Caco-2 (cell line): ENCODE measurements at regions not wholly inside any gene's neighbourhood (a gene's known extent, or its start where the extent isn't known, plus 50 kb on each side); places are given as distances from the start of the nearest gene placed in this dataset.

Experiments used
- BruUV-seq: library from RNA; stranded (reverse); fragments of 400-500 nt; replicated peaks from 2 replicates; lab custom pipeline; 2021; lab: Mats Ljungman, UMichigan
- CTCF ChIA-PET: fragments of 300-600 bp; sonication (Branson Sonifier 250); formaldehyde crosslinking; loops from one replicate; lab custom pipeline; 2022; ENCODE audit warnings: antibody characterized with exemption; lab: Charles Lee
- POLR2A ChIA-PET: fragments of 300-600 bp; sonication (Branson Sonifier 250); formaldehyde crosslinking; loops from one replicate; lab custom pipeline; 2022; ENCODE audit warnings: antibody characterized with exemption; lab: Charles Lee
- DNase-seq, 2 experiments: peaks; one replicate each; pipeline versions ENCODE4 v3.0.0 to v3.0.0-alpha.2; 2020 to 2022
- H3K27me3 ChIP-seq: replicated peaks from 2 replicates; pipeline ENCODE4 v1.6.0; 2011; ENCODE audit warnings: low read length; ENCODE audit not compliant: control insufficient read depth, insufficient read depth
- H3K36me3 ChIP-seq: 2 replicates; pipeline ENCODE4 v1.5.1; 2011; ENCODE audit warnings: low read length; ENCODE audit not compliant: control insufficient read depth, insufficient read depth
- H3K4me1 ChIP-seq: fragments of 250-450 bp; sonication (Bioruptor Pico); 2 replicates; pipeline ENCODE4 v1.5.1; 2020; ENCODE audit warnings: mild to moderate bottlenecking
- H3K4me3 ChIP-seq: 2 replicates; pipeline ENCODE4 v1.5.1; 2011; ENCODE audit warnings: low read depth, mild to moderate bottlenecking, control low read depth, low read length
- H3K9me3 ChIP-seq: fragments of 250-450 bp; sonication (Bioruptor Pico); 2 replicates; pipeline ENCODE4 v1.5.1; 2020; ENCODE audit warnings: mild to moderate bottlenecking, moderate library complexity
- H3K27ac Mint-ChIP-seq: one replicate; pipeline ENCODE4 v1.8.0; 2022; ENCODE audit warnings: mixed read lengths; ENCODE audit not compliant: unreplicated experiment
- H3K27me3 Mint-ChIP-seq: one replicate; pipeline ENCODE4 v1.8.0; 2022; ENCODE audit warnings: mixed read lengths; ENCODE audit not compliant: insufficient read depth, unreplicated experiment
- H3K36me3 Mint-ChIP-seq: one replicate; pipeline ENCODE4 v1.8.0; 2022; ENCODE audit warnings: mild to moderate bottlenecking, mixed read lengths; ENCODE audit not compliant: insufficient read depth, unreplicated experiment
- H3K4me1 Mint-ChIP-seq: one replicate; pipeline ENCODE4 v1.8.0; 2022; ENCODE audit warnings: low read depth, mixed read lengths; ENCODE audit not compliant: unreplicated experiment
- H3K4me3 Mint-ChIP-seq: one replicate; pipeline ENCODE4 v1.8.0; 2022; ENCODE audit warnings: mild to moderate bottlenecking, moderate library complexity, mixed read lengths; ENCODE audit not compliant: unreplicated experiment
- H3K9me3 Mint-ChIP-seq: one replicate; pipeline ENCODE4 v1.8.0; 2022; ENCODE audit warnings: mixed read lengths; ENCODE audit not compliant: unreplicated experiment
- CTCF ChIP-seq, 2 experiments: fragments of 200-600 bp in 1 of 2; IDR thresholded peaks; 1 replicate in 1 of 2; 2 replicates in 1 of 2; pipeline versions ENCODE4 v1.5.1 to v1.8.0; 2011 to 2022; ENCODE audit warnings: antibody characterized with exemption in 1 of 2, control low read depth in 1 of 2, inconsistent platforms in 1 of 2, low read depth in 1 of 2, low read length in 1 of 2, mild to moderate bottlenecking in 1 of 2, moderate library complexity in 1 of 2; ENCODE audit not compliant: insufficient read depth in 1 of 2, severe bottlenecking in 1 of 2, unreplicated experiment in 1 of 2
- intact Hi-C: fragments of 100-400 bp; cut with micrococcal nuclease; formaldehyde crosslinking; loops from one replicate; pipeline ENCODE4 v1.10.0; 2022; ENCODE audit not compliant: unreplicated experiment

DNA sequence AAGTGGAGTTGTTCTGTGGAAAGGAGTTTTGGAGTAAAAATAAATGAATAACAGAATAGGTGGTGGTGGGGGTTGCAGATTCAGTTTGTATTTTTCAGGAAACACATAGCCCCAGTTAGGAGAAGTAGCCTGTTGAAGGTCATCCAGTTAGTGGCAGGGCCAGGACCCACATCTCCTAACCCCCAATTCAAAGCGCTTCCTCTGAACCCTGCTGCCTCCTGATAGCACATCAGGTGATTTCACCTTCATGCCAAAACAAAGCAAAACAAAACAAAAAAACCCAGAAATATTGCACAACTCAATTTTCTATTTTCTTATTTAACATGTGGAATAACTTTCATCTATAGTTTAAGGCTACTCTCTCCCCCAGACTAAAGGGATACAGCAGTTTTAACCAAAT lies 112.3 kb upstream of the UGP2 start:
- Histone ChIP-seq H3K36me3 (no peaks in the 10 kb centered on the region), H3K4me3 (no peak overlapping the region), H3K27me3 (no peaks in the 10 kb centered on the region), H3K4me1 (peaks cover 18% of the 10 kb centered on the region), H3K9me3 (no peaks in the 10 kb centered on the region)
- no peaks in the 10 kb centered on the region for H3K27me3 Mint-ChIP-seq
- POLR2A ChIA-PET = no interaction called here
- H3K4me3 Mint-ChIP-seq = no peak overlapping the region
- no peak for DNase-seq
- CTCF ChIA-PET = interaction anchor here (0.6 kb wide), 1 partner anchor 723 kb away, joined by 4 read pairs; no protein-coding TSS in a partner anchor
- intact Hi-C loops = no loop called here
- H3K36me3 Mint-ChIP-seq = peaks cover 8% of the 10 kb centered on the region
- no peak overlapping the region for H3K27ac Mint-ChIP-seq
- peaks cover 11% of the 10 kb centered on the region for H3K9me3 Mint-ChIP-seq
- no peak for TF ChIP-seq CTCF (IDR thresholded peaks at IDR 0.05; ENCODE audit: insufficient read depth in 1 of 2, low read depth in 1 of 2, low read length in 1 of 2, severe bottlenecking in 1 of 2, unreplicated experiment in 1 of 2)
- BruUV-seq = no TSS peak
- peaks cover 24% of the 10 kb centered on the region for H3K4me1 Mint-ChIP-seq

- Mint-ChIP-seq H3K27me3 (no peaks in the 10 kb centered on the region), H3K36me3 (peaks cover 12% of the 10 kb centered on the region), H3K4me3 (no peak overlapping the region), H3K27ac (no peak overlapping the region), H3K9me3 (peaks cover 11% of the 10 kb centered on the region), H3K4me1 (peaks cover 29% of the 10 kb centered on the region)
- no peak for TF ChIP-seq CTCF (IDR thresholded peaks at IDR 0.05; ENCODE audit: insufficient read depth in 1 of 2, low read depth in 1 of 2, low read length in 1 of 2, severe bottlenecking in 1 of 2, unreplicated experiment in 1 of 2)
- no TSS peak for BruUV-seq
- CTCF ChIA-PET = interaction anchor here (0.6 kb wide), 1 partner anchor 723 kb away, joined by 4 read pairs; no protein-coding TSS in a partner anchor
- Histone ChIP-seq H3K4me1 (peaks cover 23% of the 10 kb centered on the region), H3K36me3 (no peaks in the 10 kb centered on the region), H3K27me3 (no peaks in the 10 kb centered on the region), H3K9me3 (no peaks in the 10 kb centered on the region), H3K4me3 (no peak overlapping the region)
- intact Hi-C loops = no loop called here
- no peak for DNase-seq
- POLR2A ChIA-PET = interaction anchor here (0.7 kb wide), 1 partner anchor 30 kb away, joined by 3 read pairs; no protein-coding TSS in a partner anchor
These were observed 111.9 kb upstream of the UGP2 start for GRCh38 chr2:63729831-63730230.

GRCh38 chr2:63734510-63734909 lies 107.2 kb upstream of the UGP2 start:
- Mint-ChIP-seq H3K27ac (peak overlapping the region; percentile 87), H3K9me3 (peaks cover 11% of the 10 kb centered on the region), H3K36me3 (peaks cover 12% of the 10 kb centered on the region), H3K27me3 (no peaks in the 10 kb centered on the region), H3K4me1 (peaks cover 47% of the 10 kb centered on the region), H3K4me3 (peak overlapping the region; percentile 39)
- Histone ChIP-seq H3K4me3 (no peak overlapping the region), H3K36me3 (no peaks in the 10 kb centered on the region), H3K4me1 (peaks cover 66% of the 10 kb centered on the region), H3K27me3 (no peaks in the 10 kb centered on the region), H3K9me3 (no peaks in the 10 kb centered on the region)
- intact Hi-C loops = loop anchor here (1.0 to 2.0 kb wide), 3 partner anchors 36 to 107 kb away; partner anchors contain the start of gene UGP2
- POLR2A ChIA-PET = interaction anchor here (0.7 to 1.6 kb wide), 2 partner anchors 85 to 107 kb away, joined by 3 to 16 read pairs; partner anchors contain the start of gene UGP2
- peak in 1 of 2 experiments; percentile 69 for DNase-seq
- no peak for TF ChIP-seq CTCF (IDR thresholded peaks at IDR 0.05; ENCODE audit: insufficient read depth in 1 of 2, low read depth in 1 of 2, low read length in 1 of 2, severe bottlenecking in 1 of 2, unreplicated experiment in 1 of 2)
- CTCF ChIA-PET = interaction anchor here (1.8 kb wide), 1 partner anchor 36 kb away, joined by 7 read pairs; no protein-coding TSS in a partner anchor
- no TSS peak for BruUV-seq
